Hypothalamus (tissue), 51 donors: ENCODE measurements at regions not wholly inside any gene's neighbourhood (a gene's known extent, or its start where the extent isn't known, plus 50 kb on each side); places are given as distances from the start of the nearest gene placed in this dataset.

Experiments used
- DNase-seq, 51 donors: peaks; one replicate each; lab custom pipeline; 2025; lab: John Stamatoyannopoulos, UW

- DNase-seq: no peak
Measured at GRCh38 chr2:204175552-204176271, 239.1 kb downstream of the ICOS start.

- DNase-seq: no peak
Measured at GRCh38 chr2:204176306-204176705, 239.7 kb downstream of the ICOS start.

GRCh38 chr2:204177251-204177976 lies 240.9 kb downstream of the ICOS start:
- DNase-seq: no peak

- peak in 10 of 51 donors; percentile 0 to 30 (median 4) for DNase-seq
Measured at GRCh38 chr2:204177977-204178522, 241.5 kb downstream of the ICOS start.

GRCh38 chr2:204180649-204181048 lies 244.1 kb downstream of the ICOS start:
- no peak for DNase-seq

GRCh38 chr2:204183608-204184007 lies 247.0 kb downstream of the ICOS start:
- DNase-seq: no peak

GRCh38 chr2:204184226-204184625 lies 247.7 kb downstream of the ICOS start:
- no peak for DNase-seq

GRCh38 chr2:204187229-204188083 lies 250.9 kb downstream of the ICOS start:
- DNase-seq: no peak

- no peak for DNase-seq
Measured at GRCh38 chr2:204191574-204191973, 255.0 kb downstream of the ICOS start.

GRCh38 chr2:204195498-204195897 lies 258.9 kb downstream of the ICOS start:
- DNase-seq: no peak

- DNase-seq: peak in 7 of 51 donors; percentile 1 to 20 (median 8)
Measured at GRCh38 chr2:204197336-204198005, 260.9 kb downstream of the ICOS start.

GRCh38 chr2:204199357-204199756 lies 262.8 kb downstream of the ICOS start:
- no peak for DNase-seq

- DNase-seq: peak in 2 of 51 donors; percentile 1 to 5
Measured at GRCh38 chr2:204201507-204201906, 264.9 kb downstream of the ICOS start.

- DNase-seq: no peak
Measured at GRCh38 chr2:204202253-204202652, 265.7 kb downstream of the ICOS start.

GRCh38 chr2:204203704-204204103 lies 267.1 kb downstream of the ICOS start:
- DNase-seq: no peak

GRCh38 chr2:204205082-204205481 lies 268.5 kb downstream of the ICOS start:
- DNase-seq: no peak

- no peak for DNase-seq
Measured at GRCh38 chr2:204205538-204205937, 269.0 kb downstream of the ICOS start.

GRCh38 chr2:204207866-204208265 lies 271.3 kb downstream of the ICOS start:
- DNase-seq: no peak

- DNase-seq: no peak
Measured at GRCh38 chr2:204213588-204213987, 277.0 kb downstream of the ICOS start.

GRCh38 chr2:204218040-204218439 lies 281.5 kb downstream of the ICOS start:
- DNase-seq: no peak
